HG02938 (cell line): ENCODE measurements at regions not wholly inside any gene's neighbourhood (a gene's known extent, or its start where the extent isn't known, plus 50 kb on each side); places are given as distances from the start of the nearest gene placed in this dataset.

Experiments used
- ATAC-seq: cut with Tn5 transposase; IDR thresholded peaks from one replicate; pipeline ENCODE4 v1.9.1; 2021; ENCODE audit warnings: mild to moderate bottlenecking, moderate library complexity; ENCODE audit not compliant: unreplicated experiment

- no peak for ATAC-seq
Measured at GRCh38 chr6:103995571-103995970, 864.1 kb downstream of the HACE1 start.

- no peak for ATAC-seq
Measured at GRCh38 chr6:103983860-103984259, 875.9 kb downstream of the HACE1 start.

GRCh38 chr6:103983011-103983410, 876.7 kb downstream of the HACE1 start:
- ATAC-seq, result no peak

GRCh38 chr6:103982574-103982973, 877.1 kb downstream of the HACE1 start:
- no peak for ATAC-seq

- no peak for ATAC-seq
Measured at GRCh38 chr6:103979308-103979707, 880.4 kb downstream of the HACE1 start.

- ATAC-seq, result no peak
Measured at GRCh38 chr6:103937389-103937788, 922.3 kb downstream of the HACE1 start.

- ATAC-seq, result no peak
Measured at GRCh38 chr6:103925317-103925716, 934.4 kb downstream of the HACE1 start.

GRCh38 chr6:103910018-103910417, 949.7 kb downstream of the HACE1 start:
- ATAC-seq, result no peak

GRCh38 chr6:103908898-103909297, 950.8 kb downstream of the HACE1 start:
- no peak for ATAC-seq

GRCh38 chr6:103895136-103895535, 964.6 kb downstream of the HACE1 start:
- no peak for ATAC-seq

GRCh38 chr6:103893141-103893581, 966.6 kb downstream of the HACE1 start:
- no peak for ATAC-seq

GRCh38 chr6:103886951-103887350, 972.8 kb downstream of the HACE1 start:
- no peak for ATAC-seq

GRCh38 chr6:103885446-103885845, 974.3 kb downstream of the HACE1 start:
- ATAC-seq, result no peak

GRCh38 chr6:103879800-103880199, 979.9 kb downstream of the HACE1 start:
- no peak for ATAC-seq

- no peak for ATAC-seq
Measured at GRCh38 chr6:103875221-103875620, 984.5 kb downstream of the HACE1 start.

GRCh38 chr6:103874575-103874974, 985.1 kb downstream of the HACE1 start:
- ATAC-seq, result no peak

- ATAC-seq, result no peak
Measured at GRCh38 chr6:103872678-103873077, 987.0 kb downstream of the HACE1 start.

GRCh38 chr6:103872233-103872632, 987.5 kb downstream of the HACE1 start:
- ATAC-seq, result no peak

GRCh38 chr6:103870970-103871369, 988.7 kb downstream of the HACE1 start:
- ATAC-seq, result no peak

- ATAC-seq, result no peak
Measured at GRCh38 chr6:103862297-103862696, 997.4 kb downstream of the HACE1 start.

GRCh38 chr6:103858003-103858402, 1001.7 kb downstream of the HACE1 start:
- ATAC-seq, result no peak

- no peak for ATAC-seq
Measured at GRCh38 chr6:103855750-103856149, 1004.0 kb downstream of the HACE1 start.

- no peak for ATAC-seq
Measured at GRCh38 chr6:103854059-103854458, 1005.7 kb downstream of the HACE1 start.

GRCh38 chr6:103838457-103838856, 1021.3 kb downstream of the HACE1 start:
- no peak for ATAC-seq
